ENCODE measurements at regions not wholly inside any gene's neighbourhood (a gene's known extent, or its start where the extent isn't known, plus 50 kb on each side); places are given as distances from the start of the nearest gene placed in this dataset.

DNA sequence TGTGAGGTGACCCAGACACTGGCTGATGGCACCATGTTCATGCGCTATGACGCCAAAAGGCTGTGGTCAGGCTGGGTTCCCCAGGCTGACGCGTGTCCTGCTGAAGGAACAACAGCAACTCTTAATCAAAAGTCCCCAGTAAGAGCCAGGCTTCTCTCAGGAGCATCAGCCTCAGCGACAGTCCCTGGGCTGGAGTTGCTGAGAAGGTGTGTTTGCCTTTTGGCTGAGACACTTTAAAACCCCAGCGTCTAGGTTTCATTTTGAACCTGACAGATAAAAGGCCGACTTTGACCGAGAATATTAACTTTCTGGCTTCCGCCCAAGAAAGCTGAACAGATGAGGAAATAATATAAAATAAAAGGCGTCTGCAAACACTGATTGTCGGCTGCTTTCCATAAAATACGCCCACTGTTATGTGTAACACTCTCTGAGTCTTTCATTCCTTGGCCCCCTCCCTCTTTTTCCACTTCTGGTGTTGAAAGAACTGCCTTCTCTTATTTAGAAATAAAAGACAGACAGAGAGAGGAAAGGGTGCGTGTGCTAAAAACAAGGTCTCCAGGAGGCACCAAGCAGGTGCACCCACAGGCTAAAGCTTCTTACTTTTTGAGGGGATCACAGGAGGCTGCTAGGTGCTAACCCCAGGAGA is 373.6 kb downstream of the MID1IP1 start:
- DNase-seq (ENCODE audit: low spot score in 2 of 2) = no peak
- intact Hi-C loops (cut with DNase I; ENCODE audit: low total_unique reads) = no loop called here
- Histone ChIP-seq H3K4me1 (no peaks in the 10 kb centered on the region), H3K27ac (no peak overlapping the region), H3K9me3 (no peaks in the 10 kb centered on the region), H3K36me3 (no peaks in the 10 kb centered on the region), H3K27me3 (peaks cover 0 to 56% of the 10 kb centered on the region in 2 donors), H3K4me3 (peak overlapping the region in 2 of 3 donors; percentile 4 to 29)
- TF ChIP-seq POLR2AphosphoS5 (IDR thresholded peaks at IDR 0.05) (no peak), POLR2A (IDR thresholded peaks at IDR 0.05) (no peak)
- TF ChIP-seq, protein P1, sequence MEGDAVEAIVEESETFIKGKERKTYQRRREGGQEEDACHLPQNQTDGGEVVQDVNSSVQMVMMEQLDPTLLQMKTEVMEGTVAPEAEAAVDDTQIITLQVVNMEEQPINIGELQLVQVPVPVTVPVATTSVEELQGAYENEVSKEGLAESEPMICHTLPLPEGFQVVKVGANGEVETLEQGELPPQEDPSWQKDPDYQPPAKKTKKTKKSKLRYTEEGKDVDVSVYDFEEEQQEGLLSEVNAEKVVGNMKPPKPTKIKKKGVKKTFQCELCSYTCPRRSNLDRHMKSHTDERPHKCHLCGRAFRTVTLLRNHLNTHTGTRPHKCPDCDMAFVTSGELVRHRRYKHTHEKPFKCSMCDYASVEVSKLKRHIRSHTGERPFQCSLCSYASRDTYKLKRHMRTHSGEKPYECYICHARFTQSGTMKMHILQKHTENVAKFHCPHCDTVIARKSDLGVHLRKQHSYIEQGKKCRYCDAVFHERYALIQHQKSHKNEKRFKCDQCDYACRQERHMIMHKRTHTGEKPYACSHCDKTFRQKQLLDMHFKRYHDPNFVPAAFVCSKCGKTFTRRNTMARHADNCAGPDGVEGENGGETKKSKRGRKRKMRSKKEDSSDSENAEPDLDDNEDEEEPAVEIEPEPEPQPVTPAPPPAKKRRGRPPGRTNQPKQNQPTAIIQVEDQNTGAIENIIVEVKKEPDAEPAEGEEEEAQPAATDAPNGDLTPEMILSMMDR (IDR thresholded peaks at IDR 0.05) = no peak

DNA sequence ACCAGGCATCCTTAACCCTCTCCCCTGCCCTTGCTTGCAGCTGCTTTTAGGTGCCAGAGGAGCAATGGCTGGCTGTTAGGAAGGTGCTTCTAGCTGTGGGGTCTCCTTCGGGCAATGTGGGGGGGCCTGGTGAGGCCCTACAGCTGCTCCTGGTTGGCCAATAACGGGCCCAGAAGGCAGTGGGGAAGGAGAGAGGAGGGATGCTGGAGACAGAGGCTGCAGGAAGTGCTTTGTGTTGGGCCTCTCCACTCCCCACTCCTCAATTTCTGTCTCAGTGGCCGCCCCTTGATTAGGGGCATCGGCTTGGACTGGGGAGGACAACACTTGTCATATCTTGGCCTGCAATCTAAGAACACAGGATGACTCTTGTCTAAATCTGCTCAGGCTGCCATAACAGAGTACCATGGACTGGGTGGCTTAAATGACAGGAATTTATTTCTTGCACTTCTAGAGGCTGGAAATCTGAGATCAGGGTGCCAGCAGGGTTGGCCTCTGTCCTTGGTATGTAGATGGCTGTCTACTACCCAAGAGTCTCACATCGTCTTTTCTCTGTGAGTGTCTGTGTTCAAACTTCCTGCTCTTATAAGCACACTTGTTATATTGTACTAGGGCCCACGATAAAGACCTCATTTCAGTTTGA is 374.3 kb downstream of the MID1IP1 start:
- Histone ChIP-seq H3K27me3 (peaks cover 0 to 50% of the 10 kb centered on the region in 2 donors), H3K9me3 (no peaks in the 10 kb centered on the region), H3K4me3 (no peak overlapping the region), H3K27ac (no peak overlapping the region), H3K4me1 (no peaks in the 10 kb centered on the region), H3K36me3 (no peaks in the 10 kb centered on the region)
- intact Hi-C loops (cut with DNase I; ENCODE audit: low total_unique reads) = no loop called here
- TF ChIP-seq POLR2AphosphoS5 (IDR thresholded peaks at IDR 0.05) = no peak
- TF ChIP-seq, protein P1 (IDR thresholded peaks at IDR 0.05) = no peak
- no peak for TF ChIP-seq POLR2A (IDR thresholded peaks at IDR 0.05)
- DNase-seq (ENCODE audit: low spot score in 2 of 2) = no peak

DNA sequence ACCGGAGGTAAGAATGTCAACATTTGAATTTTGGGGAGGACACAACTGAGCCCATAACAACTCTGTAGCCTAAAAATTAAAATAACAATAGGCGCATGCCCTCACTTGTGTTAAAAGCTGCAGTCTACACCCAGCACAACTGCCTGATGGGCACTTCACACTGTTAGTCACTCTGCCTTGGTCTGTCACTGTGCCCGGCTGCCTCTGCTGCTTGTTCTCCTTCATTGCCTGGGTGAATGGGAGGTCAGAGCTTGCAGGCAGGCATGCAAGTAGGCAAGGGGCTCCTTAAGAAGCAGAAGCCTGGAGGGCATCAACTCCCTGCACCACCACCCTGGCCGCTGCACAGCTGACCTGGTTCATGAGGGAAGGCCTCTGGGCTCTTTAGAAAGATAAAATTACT is 374.8 kb downstream of the MID1IP1 start:
- Histone ChIP-seq H3K27me3 (peaks cover 0 to 44% of the 10 kb centered on the region in 2 donors), H3K36me3 (no peaks in the 10 kb centered on the region), H3K27ac (no peak overlapping the region), H3K4me1 (no peaks in the 10 kb centered on the region), H3K9me3 (no peaks in the 10 kb centered on the region), H3K4me3 (no peak overlapping the region)
- intact Hi-C loops (cut with DNase I; ENCODE audit: low total_unique reads) = no loop called here
- no peak for TF ChIP-seq POLR2A (IDR thresholded peaks at IDR 0.05)
- TF ChIP-seq, protein P1 (IDR thresholded peaks at IDR 0.05) = no peak
- TF ChIP-seq POLR2AphosphoS5 (IDR thresholded peaks at IDR 0.05) = no peak
- no peak for DNase-seq (ENCODE audit: low spot score in 2 of 2)

DNA sequence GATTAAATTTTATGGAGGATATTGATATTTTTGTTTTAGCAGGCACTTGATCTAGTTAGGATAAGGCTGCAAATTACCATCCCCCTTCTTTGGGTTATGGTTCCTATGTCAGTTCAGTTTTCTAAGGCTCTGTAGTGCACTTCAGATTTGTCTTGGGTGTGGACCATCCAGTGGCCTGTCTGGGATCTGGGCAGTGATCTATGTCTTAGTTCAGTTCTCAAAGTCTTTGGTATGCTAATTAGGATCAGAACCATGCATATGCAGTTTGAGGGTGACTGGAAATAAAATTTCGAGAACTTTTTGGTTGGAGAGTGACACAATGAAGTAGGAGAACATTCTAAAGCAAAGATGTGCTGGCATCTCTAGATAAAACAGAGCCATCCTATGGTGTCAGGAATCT is 388.2 kb downstream of the MID1IP1 start:
- DNase-seq (ENCODE audit: low spot score in 2 of 2) = no peak
- TF ChIP-seq, protein P1 (IDR thresholded peaks at IDR 0.05) = no peak
- TF ChIP-seq POLR2A (IDR thresholded peaks at IDR 0.05) = no peak
- TF ChIP-seq POLR2AphosphoS5 (IDR thresholded peaks at IDR 0.05) = no peak
- Histone ChIP-seq H3K9me3 (peaks cover 0 to 19% of the 10 kb centered on the region in 2 donors), H3K4me3 (no peak overlapping the region), H3K36me3 (no peaks in the 10 kb centered on the region), H3K27me3 (peaks cover 0 to 36% of the 10 kb centered on the region in 2 donors), H3K4me1 (no peaks in the 10 kb centered on the region), H3K27ac (no peak overlapping the region)
- intact Hi-C loops (cut with DNase I; ENCODE audit: low total_unique reads) = no loop called here

DNA sequence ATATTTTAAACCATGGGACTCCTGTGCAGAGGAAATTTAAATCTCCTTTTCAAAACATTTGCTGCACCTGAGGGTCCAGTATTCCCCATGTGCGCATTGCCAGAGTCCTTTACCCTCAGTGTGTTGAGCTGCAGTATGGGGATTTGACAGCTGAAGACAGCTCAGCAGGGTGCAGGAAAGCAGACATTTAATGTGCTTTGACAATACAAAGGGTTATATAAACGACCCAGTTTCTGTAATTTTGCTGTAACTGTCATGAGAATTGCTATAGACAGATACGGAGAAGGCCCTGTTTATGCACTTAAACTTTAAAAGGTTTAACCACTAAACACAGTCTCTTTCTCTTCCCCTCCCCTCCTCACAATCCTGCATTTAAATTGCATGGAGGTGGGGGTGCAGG is 393.4 kb downstream of the MID1IP1 start:
- Histone ChIP-seq H3K4me1 (no peaks in the 10 kb centered on the region), H3K36me3 (no peaks in the 10 kb centered on the region), H3K9me3 (no peaks in the 10 kb centered on the region), H3K27ac (no peak overlapping the region), H3K4me3 (no peak overlapping the region), H3K27me3 (peaks cover 0 to 63% of the 10 kb centered on the region in 2 donors)
- no peak for DNase-seq (ENCODE audit: low spot score in 2 of 2)
- intact Hi-C loops (cut with DNase I; ENCODE audit: low total_unique reads) = no loop called here
- TF ChIP-seq, protein P1 (IDR thresholded peaks at IDR 0.05) = no peak
- no peak for TF ChIP-seq POLR2AphosphoS5 (IDR thresholded peaks at IDR 0.05)
- no peak for TF ChIP-seq POLR2A (IDR thresholded peaks at IDR 0.05)
